ENCODE measurements at regions not wholly inside any gene's neighbourhood (a gene's known extent, or its start where the extent isn't known, plus 50 kb on each side); places are given as distances from the start of the nearest gene placed in this dataset.

DNA sequence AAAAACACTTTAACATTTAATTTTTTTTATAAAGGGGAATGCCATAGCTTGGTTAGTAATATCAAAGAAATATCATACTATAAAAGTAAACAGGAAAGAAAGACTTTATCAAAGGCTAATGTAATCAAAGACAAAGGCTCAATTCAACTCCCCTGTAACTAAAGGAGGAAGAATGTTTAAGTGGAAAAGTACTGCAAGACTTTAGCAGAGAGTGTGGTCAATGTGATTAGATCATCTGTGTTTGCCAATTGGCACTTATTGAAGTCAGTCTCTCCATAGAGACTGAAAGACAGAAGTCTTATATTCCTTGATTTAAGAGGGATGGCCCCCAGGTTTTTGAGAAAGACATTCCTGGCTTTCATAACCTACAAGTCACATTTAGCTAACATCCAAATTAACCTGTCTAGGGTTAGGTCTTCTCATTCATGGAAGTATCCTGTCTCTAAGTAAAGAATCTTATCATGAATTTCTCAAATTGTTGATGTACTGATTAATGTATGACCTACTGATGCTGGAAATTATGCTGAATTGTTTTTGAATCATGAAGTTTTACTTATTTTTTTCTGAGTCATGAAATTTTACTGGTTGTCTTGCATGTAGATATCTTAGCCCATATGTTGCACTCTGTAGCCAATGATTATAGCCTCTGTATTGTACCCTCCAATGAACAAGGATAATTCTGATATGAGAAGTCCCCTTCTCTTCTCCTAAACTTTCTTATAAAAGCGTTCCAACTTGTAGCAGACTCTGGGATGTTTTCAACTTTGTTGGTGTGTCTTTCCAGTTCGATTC lies 65.4 kb downstream of the ATXN7L3B start:
- CTCF ChIA-PET = no interaction called here
- H3K4me3 Mint-ChIP-seq (ENCODE audit: unreplicated experiment) = no peak overlapping the region

DNA sequence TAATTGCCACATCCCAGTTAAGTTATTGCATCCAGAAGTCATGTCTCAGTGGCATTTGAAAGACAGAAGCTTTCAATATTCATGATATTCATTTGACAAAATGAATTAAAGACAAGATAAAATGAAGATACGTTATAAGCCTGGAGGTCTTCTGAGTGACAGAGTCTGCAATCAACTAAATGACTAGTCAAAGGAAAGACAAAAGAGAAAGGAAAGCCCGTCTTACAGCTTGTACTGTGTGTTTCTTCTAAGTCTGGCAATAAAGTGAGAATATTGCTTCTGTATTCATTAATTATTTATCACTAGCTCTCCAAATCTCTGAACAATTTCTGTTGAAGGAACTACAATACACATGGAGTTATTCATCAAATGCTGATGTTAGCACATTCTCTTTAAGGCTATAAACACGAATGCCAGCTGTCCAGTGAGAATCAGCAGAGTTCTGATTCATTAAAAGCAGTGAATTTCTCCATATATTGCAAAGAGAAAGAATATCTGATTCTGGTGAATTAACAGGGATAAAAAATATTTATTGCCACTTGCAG lies 70.7 kb downstream of the ATXN7L3B start:
- no TSS peak for BruUV-seq (replicated peaks)
- TF ChIP-seq, protein P1, sequence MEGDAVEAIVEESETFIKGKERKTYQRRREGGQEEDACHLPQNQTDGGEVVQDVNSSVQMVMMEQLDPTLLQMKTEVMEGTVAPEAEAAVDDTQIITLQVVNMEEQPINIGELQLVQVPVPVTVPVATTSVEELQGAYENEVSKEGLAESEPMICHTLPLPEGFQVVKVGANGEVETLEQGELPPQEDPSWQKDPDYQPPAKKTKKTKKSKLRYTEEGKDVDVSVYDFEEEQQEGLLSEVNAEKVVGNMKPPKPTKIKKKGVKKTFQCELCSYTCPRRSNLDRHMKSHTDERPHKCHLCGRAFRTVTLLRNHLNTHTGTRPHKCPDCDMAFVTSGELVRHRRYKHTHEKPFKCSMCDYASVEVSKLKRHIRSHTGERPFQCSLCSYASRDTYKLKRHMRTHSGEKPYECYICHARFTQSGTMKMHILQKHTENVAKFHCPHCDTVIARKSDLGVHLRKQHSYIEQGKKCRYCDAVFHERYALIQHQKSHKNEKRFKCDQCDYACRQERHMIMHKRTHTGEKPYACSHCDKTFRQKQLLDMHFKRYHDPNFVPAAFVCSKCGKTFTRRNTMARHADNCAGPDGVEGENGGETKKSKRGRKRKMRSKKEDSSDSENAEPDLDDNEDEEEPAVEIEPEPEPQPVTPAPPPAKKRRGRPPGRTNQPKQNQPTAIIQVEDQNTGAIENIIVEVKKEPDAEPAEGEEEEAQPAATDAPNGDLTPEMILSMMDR (IDR thresholded peaks at IDR 0.05; ENCODE audit: unreplicated experiment) = no peak
- H3K9me3 Mint-ChIP-seq (ENCODE audit: unreplicated experiment) = no peaks in the 10 kb centered on the region
- no peaks in the 10 kb centered on the region for H3K36me3 Mint-ChIP-seq (ENCODE audit: insufficient read depth, unreplicated experiment)
- ChIA-PET POLR2A (no interaction called here), CTCF (no interaction called here)
- no peak overlapping the region for H3K4me3 Mint-ChIP-seq (ENCODE audit: unreplicated experiment)
- no peaks in the 10 kb centered on the region for H3K27me3 Mint-ChIP-seq (ENCODE audit: insufficient read depth, unreplicated experiment)
- no peak for DNase-seq (ENCODE audit: unreplicated experiment)
- no peaks in the 10 kb centered on the region for H3K4me1 Mint-ChIP-seq (ENCODE audit: insufficient read depth, unreplicated experiment)
- intact Hi-C loops (cut with micrococcal nuclease) = no loop called here
- H3K27ac Mint-ChIP-seq (ENCODE audit: low read depth, unreplicated experiment) = no peak overlapping the region

More for the DNA sequence above, 65.4 kb downstream of the ATXN7L3B start:
- peaks cover 8% of the 10 kb centered on the region for H3K9me3 Mint-ChIP-seq (ENCODE audit: unreplicated experiment)
- TF ChIP-seq, protein P1 (IDR thresholded peaks at IDR 0.05; ENCODE audit: unreplicated experiment) = no peak
- no peak overlapping the region for H3K27ac Mint-ChIP-seq (ENCODE audit: low read depth, unreplicated experiment)
- BruUV-seq (replicated peaks) = no TSS peak
- intact Hi-C loops (cut with micrococcal nuclease) = no loop called here
- H3K27me3 Mint-ChIP-seq (ENCODE audit: insufficient read depth, unreplicated experiment) = no peaks in the 10 kb centered on the region
- no peak for DNase-seq (ENCODE audit: unreplicated experiment)
- H3K4me1 Mint-ChIP-seq (ENCODE audit: insufficient read depth, unreplicated experiment) = peaks cover 6% of the 10 kb centered on the region
- POLR2A ChIA-PET = no interaction called here
- no peaks in the 10 kb centered on the region for H3K36me3 Mint-ChIP-seq (ENCODE audit: insufficient read depth, unreplicated experiment)

DNA sequence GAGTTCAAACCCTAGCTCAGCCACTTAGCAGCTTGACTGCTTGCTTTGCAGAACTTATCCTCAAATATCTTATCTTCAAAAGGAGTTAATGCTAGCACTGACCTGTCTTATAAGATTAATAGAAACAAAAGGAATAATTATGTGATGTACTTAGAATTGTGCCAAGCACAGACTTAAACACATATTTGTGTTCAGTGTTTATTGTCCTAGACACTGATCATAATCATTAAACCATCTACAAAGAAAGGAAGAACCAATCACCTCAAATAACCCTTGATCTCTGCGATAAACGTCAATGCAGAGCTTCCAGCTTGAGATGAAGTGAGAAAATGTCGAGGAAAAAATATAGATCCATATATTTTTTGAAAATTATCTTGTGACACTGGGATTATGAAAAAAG lies 73.1 kb downstream of the ATXN7L3B start:
- no peaks in the 10 kb centered on the region for H3K27me3 Mint-ChIP-seq (ENCODE audit: insufficient read depth, unreplicated experiment)
- H3K4me1 Mint-ChIP-seq (ENCODE audit: insufficient read depth, unreplicated experiment) = no peaks in the 10 kb centered on the region
- ChIA-PET CTCF (no interaction called here), POLR2A (interaction anchor here (0.7 kb wide), 1 partner anchor 21 kb away, joined by 3 read pairs; no protein-coding TSS in a partner anchor)
- intact Hi-C loops (cut with micrococcal nuclease) = no loop called here
- no peak for DNase-seq (ENCODE audit: unreplicated experiment)
- no TSS peak for BruUV-seq (replicated peaks)
- H3K36me3 Mint-ChIP-seq (ENCODE audit: insufficient read depth, unreplicated experiment) = no peaks in the 10 kb centered on the region
- no peaks in the 10 kb centered on the region for H3K9me3 Mint-ChIP-seq (ENCODE audit: unreplicated experiment)
- TF ChIP-seq, protein P1 (IDR thresholded peaks at IDR 0.05; ENCODE audit: unreplicated experiment) = no peak
- H3K27ac Mint-ChIP-seq (ENCODE audit: low read depth, unreplicated experiment) = no peak overlapping the region
- no peak overlapping the region for H3K4me3 Mint-ChIP-seq (ENCODE audit: unreplicated experiment)

DNA sequence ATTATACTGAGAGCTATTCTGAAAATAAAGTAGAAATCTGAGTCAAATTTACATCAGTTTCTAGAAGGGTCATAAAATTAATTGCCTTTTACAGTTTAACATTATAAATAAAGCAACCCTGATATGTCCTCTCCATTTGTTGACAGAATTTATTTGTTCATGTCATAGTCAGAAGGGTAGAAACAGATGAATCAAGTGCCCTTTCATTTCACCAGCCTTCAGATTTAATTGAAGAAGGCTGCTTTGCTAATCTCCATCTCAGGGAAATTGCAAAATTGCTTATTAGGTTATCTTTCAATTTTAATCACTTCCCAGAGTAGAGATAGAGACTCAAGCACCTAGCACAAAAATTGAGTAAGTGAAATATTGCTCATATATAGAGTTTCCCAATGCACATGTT lies 76.8 kb downstream of the ATXN7L3B start:
- H3K4me3 Mint-ChIP-seq (ENCODE audit: unreplicated experiment) = no peak overlapping the region
- no peak for DNase-seq (ENCODE audit: unreplicated experiment)
- ChIA-PET POLR2A (no interaction called here), CTCF (no interaction called here)
- no peaks in the 10 kb centered on the region for H3K9me3 Mint-ChIP-seq (ENCODE audit: unreplicated experiment)
- H3K36me3 Mint-ChIP-seq (ENCODE audit: insufficient read depth, unreplicated experiment) = no peaks in the 10 kb centered on the region
- no peak overlapping the region for H3K27ac Mint-ChIP-seq (ENCODE audit: low read depth, unreplicated experiment)
- BruUV-seq (replicated peaks) = no TSS peak
- no peaks in the 10 kb centered on the region for H3K4me1 Mint-ChIP-seq (ENCODE audit: insufficient read depth, unreplicated experiment)
- H3K27me3 Mint-ChIP-seq (ENCODE audit: insufficient read depth, unreplicated experiment) = no peaks in the 10 kb centered on the region
- TF ChIP-seq, protein P1 (IDR thresholded peaks at IDR 0.05; ENCODE audit: unreplicated experiment) = no peak
- intact Hi-C loops (cut with micrococcal nuclease) = no loop called here

Data from MCF 10A (cell line).